Stimulated activated CD8-positive, alpha-beta memory T cell treated with anti-CD3 and anti-CD28 coated beads, Interleukin-15, amount 100 ng/mL, for 48 hours (primary cell): ENCODE measurements at regions not wholly inside any gene's neighbourhood (a gene's known extent, or its start where the extent isn't known, plus 50 kb on each side); places are given as distances from the start of the nearest gene placed in this dataset.
"Not testable (repeated sequence)": the region's sequence is repeated elsewhere in the genome, so short reads cannot be mapped to it uniquely, and the experiment has no call there.

Source experiments
- DNase-seq, 2 donors: peaks; one replicate each; pipeline ENCODE4 v3.0.0-alpha.2; 2020; ENCODE audit warnings: low read depth in 2 of 2

DNA sequence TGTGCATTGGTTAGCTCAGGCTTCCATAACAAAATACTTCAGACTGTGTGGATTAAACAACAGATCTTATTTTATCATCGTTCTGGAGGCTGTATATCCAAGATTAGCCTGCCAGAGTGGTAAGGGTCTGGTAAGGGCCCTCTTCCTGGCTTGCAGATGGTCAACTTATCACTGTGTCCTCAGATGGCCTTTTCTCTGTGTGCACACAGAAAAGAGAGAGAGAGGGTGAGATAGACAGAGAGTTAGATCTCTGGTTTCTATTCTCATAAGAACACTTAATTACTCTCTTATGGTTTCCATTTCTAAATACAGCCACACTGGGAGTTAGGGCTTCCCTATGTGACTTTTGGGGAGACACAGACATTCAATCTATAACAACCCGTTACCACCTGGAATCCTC lies 1003.5 kb downstream of the TSN start:
- DNase-seq, result no peak

- DNase-seq, result no peak
Measured at GRCh38 chr2:122764014-122764413, 1008.6 kb downstream of the TSN start.

- no peak for DNase-seq
Measured at GRCh38 chr2:122780251-122780650, 1024.8 kb downstream of the TSN start.

DNA sequence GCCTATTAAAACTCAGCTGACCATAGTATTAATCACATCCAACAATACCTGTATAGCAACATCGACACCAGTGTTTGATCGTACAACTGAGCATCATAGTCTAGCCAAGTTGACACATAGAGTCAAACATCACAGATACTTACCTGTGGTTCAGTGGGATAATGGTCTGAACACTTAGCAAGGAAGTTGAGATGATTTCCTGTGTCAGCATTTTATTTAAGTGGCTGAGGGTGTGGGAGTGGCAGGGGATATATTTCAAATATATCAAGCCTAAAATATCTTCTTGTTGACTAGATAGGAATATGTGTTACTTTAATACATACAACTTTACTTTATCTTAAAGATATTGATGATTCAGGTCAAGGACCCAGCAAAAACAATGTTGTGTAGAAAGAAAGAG lies 1038.6 kb downstream of the TSN start:
- DNase-seq, result no peak

DNA sequence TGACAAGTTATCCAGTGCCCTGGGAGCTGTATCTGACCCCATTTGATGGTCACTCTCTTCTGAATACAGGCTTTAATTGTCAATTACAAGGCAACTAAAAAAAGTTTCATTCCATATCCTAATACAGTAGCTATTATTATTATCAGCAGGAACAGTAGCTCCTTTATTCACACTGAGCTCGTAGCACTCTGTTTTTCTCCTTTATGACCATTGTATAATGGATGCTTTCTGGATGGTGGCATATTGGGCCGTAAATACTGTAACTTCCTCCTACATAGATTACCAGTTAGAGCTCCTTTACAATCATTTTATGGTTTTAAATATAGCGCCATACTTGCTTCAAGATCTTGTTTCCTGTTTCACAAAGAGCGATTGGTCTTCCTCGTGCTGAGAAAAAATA lies 1040.3 kb downstream of the TSN start:
- no peak for DNase-seq

DNA sequence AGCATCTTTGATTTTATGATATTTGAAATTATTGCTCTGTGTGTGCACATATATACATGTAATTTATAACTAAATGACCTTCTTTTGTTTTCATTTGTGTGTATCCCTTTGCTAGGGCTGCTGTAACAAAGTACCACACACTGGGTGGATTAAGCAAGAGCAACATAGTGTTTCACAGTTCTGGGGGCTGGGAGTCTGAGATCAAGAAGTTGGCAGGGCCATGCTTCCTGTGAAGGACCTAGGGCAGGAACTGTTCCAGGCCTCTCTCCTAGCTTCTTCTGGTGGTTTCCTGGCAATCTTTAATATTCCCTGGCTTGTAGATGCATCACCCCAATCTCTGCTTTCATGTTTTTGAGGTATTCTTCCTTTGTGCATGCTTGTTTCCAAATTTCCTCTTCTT lies 1043.9 kb downstream of the TSN start:
- DNase-seq, result no peak

DNA sequence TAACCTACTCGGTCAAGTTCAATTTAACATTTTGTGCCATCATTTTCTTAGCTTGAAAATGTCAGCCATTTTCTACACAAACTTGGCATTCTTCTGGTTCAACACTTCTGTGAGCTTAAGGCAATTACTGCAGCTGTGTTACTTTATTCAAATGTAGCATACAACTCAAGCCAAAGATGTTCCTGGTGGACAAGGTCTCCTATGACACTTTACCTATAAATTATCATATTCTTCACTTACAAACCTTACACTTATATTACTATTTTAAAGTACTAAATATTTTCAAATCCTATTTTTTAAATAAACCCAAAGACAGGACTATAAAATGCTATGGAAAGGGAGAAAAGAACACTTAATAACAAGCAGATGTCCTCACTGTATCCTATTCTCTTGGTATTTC lies 1045.3 kb downstream of the TSN start:
- no peak for DNase-seq

DNA sequence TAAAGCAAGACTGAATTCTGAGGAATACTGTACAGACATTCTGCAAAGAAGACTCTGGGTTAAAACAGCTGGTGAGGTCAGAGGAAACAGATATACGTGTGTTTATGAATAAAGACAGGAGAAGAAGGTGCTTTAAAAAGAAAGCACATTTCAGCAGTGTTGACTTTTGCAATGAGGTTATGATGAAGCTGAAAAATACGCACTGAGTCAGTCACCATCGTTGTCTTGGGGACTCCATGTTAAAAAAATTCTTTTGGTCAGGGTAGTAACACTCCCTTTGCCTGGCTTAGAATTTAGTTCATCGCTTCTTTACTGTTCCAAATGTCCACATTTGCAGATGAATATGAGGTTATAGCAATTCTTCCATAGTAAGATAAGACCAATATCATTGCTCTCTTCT lies 1049.0 kb downstream of the TSN start:
- DNase-seq, result no peak

DNA sequence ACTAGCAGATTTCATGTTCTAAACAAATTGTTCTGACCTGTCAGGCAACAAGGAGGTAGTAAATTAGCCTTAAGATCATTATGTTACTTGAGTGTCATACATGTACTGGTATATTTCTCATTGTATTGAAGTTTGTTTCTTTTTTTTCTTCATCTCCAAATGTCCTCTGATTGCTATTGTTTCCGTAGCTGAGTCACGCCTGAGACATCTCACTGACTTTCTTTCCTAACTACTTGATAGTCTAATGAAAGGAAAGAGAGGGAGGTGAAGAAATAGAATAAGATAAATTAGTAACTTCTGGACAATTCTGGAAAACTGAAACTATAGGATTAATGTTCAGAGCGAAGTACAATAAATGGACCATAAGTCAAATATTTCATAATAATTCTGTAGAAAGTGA lies 1049.9 kb downstream of the TSN start:
- DNase-seq, result no peak

DNA sequence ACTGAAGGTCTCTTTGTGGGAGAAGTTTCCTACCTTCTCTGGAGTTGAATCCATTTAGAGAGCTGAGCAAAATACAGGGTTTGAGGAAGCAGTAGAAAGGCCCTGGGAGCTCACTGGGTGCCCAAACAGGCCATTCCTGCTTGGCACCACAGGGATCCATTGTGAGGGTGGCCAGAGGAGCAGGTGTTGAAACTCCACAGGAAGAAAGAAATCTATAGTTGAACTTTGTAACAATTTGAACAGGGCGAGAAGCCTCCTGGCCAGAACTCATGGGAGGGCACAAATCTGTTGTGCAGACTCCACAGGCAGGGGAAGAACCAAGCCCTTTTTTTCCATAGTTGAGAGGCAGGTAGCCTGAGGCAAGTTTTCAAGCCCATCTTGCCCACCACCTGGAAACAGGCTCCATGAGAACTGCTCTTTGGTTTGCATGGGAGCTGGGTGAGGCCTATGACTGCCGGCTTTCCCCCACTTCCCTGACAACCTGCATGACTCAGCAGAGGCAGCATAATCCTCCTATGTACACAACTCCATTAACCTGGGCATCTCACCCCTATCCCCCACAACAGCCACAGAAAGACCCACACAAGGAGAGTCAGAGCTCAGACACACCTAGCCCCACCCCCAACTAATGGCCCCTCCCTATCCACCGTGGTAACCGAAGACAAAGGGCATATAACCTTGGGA lies 1053.0 kb downstream of the TSN start:
- no peak for DNase-seq

DNA sequence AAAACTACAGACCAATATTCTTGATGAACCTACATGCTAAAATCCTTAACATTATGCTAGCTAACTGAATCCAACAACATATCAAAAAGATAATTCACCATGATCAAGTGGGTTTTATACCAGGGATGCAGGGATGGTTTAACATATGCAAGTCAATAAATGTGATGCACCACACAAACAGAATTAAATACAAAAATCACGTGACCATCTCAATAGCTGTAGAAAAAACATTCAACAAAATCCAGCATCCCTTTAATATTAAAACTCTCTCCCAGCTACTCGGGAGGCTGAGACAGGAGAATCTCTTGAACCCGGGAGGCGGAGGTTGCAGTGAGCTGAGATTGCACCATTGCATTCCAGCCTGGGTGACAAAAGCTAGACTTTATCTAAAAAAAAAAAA lies 1056.8 kb downstream of the TSN start:
- not testable (repeated sequence) for DNase-seq

- DNase-seq, result no peak
Measured at GRCh38 chr2:122815120-122815519, 1059.7 kb downstream of the TSN start.

- no peak for DNase-seq
Measured at GRCh38 chr2:122816803-122817202, 1061.4 kb downstream of the TSN start.

GRCh38 chr2:122822319-122822718 lies 1066.9 kb downstream of the TSN start:
- DNase-seq, result no peak

GRCh38 chr2:122830157-122830556 lies 1074.7 kb downstream of the TSN start:
- DNase-seq, result no peak

- no peak for DNase-seq
Measured at GRCh38 chr2:122831649-122832048, 1076.2 kb downstream of the TSN start.

DNA sequence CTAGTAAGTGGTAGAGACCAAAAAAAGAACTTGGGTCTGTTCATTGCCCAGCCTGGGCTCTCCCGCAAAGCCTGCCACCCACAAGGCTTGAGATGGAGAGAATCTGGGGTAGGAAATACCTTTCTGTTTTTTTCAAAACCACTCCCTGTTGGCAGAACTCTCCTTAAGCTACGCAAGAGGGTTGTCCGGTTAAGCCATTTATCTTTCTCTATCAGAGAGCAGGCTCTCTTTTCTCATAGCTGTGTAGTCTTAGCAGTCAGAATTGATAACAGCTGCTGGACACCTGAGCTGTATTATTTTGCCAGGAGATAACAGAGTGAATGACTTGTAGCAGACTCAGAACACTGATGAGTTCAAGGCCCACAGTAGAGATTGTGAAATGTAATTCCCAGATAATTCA lies 1088.1 kb downstream of the TSN start:
- no peak for DNase-seq

- no peak for DNase-seq
Measured at GRCh38 chr2:122851161-122851560, 1095.7 kb downstream of the TSN start.

GRCh38 chr2:122851972-122852531 lies 1096.6 kb downstream of the TSN start:
- DNase-seq, result no peak

DNA sequence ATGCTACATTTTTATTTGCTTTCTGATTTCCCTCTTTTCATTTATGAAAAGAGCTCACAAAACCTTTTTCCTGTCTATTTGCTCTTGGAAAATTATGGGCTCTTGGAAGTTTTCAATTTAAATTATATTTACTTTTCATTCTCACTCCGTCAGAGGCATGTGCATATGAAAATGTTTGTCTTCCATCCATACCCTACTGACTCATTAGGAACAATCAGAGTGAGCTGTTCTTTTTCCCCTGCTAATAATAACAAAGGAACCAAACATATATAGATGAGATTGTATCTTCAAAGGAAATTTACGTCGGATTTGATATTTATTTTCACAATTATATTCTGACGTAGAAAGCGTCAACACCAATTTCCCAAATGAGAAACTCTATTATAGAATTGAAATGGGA lies 1101.2 kb downstream of the TSN start:
- DNase-seq, result no peak

DNA sequence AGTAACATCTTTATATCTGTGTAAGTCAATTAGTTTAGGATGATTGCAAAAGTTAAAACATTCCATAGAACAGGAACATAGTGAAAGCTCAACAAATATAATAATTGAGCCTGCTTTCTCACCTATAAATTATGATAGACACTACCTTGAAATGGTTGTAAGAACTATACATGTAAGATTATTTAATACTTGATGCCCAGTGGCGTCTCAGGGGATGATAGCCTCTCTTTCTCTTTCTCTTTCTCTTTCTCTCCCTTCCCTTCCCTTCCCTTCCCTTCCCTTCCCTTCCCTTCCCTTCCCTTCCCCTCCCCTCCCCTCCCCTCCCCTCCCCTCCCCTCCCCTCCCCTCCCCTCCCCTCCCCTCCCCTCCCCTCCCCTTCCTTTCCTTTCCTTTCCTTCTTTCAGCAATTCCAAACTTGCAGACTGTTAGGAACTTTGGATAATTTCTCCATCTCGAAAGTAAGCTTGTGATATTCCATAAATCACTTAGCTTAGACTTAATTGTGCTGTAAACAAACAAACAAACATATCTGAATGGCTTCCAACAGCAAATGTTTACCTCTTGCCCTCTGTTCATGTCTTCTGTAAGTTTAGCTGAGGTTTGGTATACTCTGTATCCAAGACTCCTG lies 1102.7 kb downstream of the TSN start:
- no peak for DNase-seq

DNA sequence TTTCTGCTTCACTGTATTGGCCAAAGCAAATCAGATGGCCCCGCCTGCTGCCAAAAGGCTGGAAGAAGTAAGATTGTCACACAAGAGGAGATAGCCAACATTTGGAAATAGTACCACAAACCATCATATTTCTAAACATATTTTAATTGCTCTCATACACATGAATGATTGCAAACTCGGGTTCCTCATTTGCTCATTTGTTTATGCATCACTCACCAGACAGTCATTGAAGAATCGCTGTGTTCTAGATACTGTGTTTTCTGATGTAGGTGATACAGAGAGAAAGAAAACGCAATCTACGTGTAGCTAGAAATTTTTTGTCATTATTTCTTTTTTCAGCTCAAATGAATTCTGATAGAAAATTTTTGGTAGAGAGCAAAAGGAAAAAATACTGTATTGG lies 1103.4 kb downstream of the TSN start:
- DNase-seq, result no peak

- no peak for DNase-seq
Measured at GRCh38 chr2:122859260-122859659, 1103.8 kb downstream of the TSN start.

GRCh38 chr2:122863532-122863931 lies 1108.1 kb downstream of the TSN start:
- DNase-seq, result no peak
